ENCODE measurements at regions not wholly inside any gene's neighbourhood (a gene's known extent, or its start where the extent isn't known, plus 50 kb on each side); places are given as distances from the start of the nearest gene placed in this dataset.

DNA sequence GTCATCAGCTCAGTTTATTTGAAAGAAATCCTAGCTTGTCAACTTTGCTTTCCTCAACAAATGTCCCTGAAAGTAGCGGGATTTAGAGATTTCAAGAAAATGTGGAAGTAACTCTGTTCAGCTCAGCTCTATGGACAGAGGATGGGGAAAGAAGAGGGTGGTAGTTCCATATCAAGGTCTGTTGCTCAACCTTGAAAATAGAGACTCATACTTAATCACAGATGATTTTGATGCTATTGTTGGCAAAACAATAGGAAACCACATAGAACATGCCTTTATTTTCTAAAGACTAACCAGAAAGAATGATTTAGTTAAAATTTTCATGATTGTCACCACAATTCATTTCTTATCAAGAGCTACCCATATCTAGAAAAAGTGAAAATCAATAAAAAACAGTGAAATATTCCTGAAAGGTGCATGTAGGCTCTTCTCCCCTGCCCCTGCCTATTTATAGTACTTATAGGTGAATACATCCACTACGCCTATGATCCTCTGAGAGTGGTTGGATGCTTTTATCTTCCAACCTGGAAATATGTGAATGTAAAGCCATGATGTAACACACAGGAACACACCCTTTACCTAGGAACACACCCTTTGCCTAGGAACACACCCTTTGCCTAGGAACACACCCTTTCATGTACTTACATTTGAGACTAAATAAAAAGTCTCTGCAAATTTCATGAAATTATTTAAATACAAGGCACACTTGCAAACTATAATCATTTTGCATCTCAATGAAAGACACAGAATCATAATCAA, 65.8 kb downstream of the ETAA1 start:
- no peak for DNase-seq

DNA sequence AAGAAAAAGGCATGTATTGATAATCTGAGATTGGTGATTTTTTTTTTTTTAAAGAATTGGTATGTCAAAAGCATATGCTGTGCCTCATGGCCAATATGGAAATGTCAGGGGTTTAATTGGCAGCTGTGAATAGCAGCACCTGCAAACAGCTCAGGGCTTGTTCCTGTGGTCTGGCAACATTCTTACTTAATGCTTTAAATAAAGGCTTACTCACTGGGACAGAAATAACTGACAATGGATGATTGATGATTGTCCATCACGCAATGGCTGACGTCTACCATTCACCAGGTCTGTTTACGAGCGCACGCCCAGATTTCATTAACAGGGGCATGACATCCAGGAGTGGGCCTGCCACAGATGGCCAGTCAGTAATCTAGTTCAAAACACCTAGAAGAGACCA, 66.7 kb downstream of the ETAA1 start:
- peak; percentile 38 for DNase-seq

DNA sequence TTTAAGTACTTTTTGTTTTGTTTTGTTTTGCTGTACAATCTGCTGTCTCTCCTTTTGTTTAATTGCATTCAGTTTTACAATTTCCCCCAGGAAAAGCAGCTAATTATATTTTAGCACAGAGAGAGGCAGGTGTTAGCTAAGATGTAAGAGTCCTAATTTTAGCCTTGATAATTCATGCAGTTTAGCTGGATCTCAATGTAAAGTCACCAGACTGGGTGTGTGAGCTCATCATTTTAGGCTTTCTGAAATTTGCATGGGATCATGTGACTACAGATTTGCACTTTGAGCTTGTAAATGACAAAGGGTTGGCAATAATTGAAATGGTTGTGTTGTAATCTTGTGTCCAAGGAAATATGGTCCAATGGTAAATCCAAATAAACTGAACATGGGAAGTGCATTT, 68.5 kb downstream of the ETAA1 start:
- no peak for DNase-seq

DNA sequence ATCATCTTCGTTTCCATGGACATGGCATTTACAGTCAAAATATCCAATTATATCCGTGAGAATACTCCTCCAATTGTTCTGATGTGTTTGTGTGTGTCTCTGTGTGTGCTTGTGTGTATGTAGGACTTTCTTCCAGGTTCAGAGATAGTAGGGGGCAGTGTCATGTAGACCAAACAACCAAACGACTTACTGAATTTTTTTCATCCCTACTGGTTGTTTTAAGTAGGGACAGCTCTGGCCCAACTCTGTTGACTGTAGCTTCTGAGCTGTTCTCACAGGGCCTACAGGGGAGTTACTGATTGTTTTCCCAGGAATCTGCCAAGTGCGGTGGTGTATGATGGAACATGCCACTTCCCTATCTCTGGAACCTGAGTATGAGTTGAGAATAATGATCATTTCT, 69.6 kb downstream of the ETAA1 start:
- DNase-seq, result no peak

DNA sequence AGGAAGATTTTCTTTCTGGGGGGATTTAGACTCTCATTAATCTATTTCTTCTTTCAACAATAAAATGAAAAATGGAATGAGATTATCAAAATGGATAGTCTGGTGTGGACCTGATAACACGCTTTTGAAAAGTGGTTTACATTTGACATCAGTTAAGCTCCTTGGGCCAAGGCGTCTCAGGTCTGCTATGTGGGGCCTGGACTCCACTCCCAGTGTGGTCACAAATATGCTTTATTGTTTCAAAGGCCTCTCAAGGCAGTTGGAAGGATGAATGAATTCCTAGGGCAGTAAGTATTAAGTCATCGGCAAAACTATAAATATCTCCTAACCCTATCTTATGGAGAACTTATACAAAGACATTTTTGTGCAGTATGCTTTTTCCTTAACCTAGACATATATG, 74.5 kb downstream of the ETAA1 start:
- no peak for DNase-seq

DNA sequence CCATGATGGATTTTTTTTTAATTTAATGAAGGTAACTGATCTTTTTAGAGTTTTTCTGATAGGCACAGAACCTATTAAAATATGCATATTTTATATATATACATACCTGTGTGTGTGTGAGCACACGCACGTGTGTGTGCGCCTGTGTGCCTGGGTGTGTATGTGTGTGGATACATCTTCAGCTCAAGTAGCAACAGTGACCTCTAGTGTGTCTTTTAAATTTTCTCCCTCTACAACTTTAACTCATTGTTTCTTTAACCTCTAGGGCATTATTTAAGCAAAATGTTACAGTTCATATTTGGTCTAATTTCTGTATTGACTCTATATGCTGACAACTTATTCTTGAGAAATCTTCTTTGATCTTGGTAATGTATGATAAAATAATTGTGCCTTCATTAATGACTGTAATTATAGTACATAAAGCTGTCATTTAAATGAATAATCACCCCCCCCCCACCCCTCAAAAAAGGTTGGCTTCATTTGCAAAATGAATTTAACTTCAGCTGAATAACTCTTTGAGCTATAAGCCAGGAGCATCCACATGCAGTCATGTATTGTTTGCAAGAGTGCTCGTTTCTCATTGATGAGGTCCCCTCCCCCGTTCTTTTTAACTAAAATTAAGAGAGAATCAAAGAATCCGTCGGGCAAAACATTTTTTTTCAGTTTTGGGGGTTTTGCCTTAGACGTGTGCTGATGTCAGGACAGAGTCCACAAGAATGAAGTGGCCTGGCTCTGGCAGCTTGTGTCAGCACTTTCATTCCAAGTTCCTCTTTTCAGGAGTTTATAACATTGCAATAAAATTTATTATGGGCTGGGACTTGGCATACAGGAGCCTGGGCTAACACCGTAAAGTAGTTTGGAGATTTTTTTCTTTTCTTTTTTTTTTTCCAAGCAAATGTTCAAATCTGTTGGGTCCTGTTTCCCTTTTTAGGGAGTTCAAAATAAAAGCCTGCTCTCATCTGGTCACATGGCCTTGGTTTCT, 80.0 kb downstream of the ETAA1 start:
- DNase-seq, result peak; percentile 46

DNA sequence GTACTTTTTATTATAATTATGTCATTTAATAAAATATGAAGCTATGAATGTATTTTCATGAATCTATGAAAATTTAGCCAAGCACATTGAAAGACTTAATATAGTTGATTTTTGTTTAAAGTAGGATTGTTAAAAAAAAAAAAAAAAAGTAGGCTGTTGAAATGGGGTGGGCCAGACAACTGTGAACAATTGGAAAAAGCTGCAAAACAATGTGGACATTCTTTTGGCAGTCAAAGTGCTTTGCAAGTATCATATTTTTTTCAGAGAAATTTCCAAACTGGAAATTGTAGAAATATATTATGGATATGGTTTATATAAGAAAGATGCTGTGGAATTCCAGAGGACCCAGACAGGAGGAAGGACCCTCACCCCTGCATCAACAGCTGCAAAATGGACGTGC, 82.1 kb downstream of the ETAA1 start:
- DNase-seq, result no peak

DNA sequence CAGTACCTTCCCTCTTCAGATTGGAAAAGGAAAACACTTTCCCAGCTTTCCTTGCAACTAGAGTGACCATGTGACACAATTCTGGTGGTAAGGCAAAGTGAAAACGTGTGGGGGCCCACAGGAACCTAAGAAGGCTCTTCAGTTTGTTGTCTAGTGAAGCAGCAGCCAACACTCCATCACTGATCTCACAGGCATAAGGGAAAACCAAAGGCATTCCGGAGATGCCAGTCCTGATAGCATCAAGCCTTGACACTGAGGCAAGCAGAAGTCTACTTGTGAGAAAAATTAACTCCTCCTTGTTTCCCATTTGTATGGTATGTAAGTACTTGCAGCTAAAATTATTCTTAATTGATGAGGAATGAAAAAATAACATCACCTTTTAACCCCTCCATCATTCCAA, 88.3 kb downstream of the ETAA1 start:
- no peak for DNase-seq

DNA sequence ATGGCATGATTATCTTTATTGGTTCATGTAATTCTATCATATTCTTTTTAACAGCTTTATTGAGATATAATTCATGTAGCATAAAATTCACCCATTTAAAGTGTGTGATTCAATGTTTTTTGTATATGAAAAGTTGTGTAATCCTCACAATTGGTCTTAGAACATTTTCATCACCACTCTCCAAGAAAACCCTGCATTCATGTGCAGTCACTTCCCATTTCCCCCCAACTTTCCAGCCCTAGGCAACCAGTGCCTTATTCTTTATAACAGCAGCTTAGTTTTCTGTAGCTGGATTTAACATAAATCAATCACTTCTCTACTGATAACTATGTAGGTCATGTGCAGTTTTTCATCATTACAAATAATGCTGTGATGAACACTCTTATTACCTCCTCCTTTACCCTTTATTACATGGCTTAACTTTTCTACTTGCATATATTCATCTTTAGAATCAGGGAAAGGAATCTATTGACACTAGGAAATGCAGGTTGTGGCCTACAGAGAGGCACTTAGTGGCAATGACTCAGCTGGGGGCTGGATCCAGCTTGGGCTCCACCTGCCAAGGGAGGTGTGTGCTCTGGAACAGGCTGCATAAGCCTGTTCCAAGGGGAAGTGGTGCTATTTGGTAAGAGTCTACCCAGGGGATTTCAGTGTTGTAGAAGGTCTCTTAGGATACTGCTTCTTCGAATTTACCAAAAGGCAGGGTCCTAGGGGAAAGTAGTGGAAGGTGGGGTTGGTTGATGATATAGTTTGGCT, 89.1 kb downstream of the ETAA1 start:
- no peak for DNase-seq

DNA sequence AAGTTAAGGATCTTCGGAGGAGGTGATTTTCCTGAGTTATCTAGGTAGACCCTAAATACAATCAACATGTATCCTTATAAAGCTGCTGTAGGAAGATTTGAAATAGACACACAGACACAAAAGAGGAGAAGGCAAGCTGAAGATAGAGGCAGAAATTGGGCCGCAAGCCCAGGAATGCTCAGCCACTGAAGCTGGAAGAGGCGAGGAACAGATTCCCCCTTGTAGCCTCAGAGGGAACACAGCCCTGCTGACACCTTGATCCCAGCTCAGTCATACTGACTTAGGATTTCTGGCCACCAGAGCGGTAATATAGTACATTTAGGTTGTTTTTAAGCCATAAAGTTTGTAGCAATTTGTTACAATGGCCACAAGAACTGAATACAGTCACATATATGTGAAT, 90.9 kb downstream of the ETAA1 start:
- DNase-seq, result no peak

DNA sequence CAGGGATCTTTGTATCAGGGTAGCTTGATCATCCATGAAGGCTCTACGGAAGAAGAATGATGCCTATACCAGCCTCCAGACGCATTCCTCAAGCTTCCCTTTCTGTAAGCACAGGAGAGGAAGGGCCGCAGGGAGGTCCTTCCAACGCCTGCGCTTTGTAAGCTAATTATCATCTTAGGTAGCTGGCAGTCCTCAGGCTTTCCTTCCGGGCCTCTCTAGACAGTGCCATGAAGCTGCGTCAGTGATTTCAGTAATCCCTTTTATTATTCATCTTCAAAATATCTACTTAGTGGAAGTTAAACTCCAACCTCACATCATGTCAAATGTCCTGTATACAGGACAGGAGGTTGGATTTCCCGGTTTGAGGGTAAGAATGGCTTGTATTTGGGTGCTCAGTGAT, 92.3 kb downstream of the ETAA1 start:
- no peak for DNase-seq

DNA sequence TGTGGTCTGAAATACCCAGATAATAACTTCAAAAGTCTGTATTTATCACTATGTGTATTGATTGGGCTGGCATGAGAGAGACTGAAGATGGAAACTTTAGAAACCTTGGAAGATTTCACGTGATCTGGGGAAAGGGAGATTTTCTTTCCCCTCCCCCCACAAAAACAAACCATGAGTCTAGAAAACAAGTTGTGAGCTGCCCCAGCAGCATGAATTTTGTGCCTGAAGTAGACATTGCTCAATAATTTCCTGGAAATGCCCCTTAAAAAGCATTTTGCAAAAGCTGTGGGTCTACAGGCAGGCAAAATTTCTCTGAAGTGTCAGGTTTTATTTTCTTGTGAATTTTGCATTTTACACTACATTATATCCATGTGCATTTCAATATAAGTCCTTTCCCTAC, 101.8 kb downstream of the ETAA1 start:
- DNase-seq, result no peak

DNA sequence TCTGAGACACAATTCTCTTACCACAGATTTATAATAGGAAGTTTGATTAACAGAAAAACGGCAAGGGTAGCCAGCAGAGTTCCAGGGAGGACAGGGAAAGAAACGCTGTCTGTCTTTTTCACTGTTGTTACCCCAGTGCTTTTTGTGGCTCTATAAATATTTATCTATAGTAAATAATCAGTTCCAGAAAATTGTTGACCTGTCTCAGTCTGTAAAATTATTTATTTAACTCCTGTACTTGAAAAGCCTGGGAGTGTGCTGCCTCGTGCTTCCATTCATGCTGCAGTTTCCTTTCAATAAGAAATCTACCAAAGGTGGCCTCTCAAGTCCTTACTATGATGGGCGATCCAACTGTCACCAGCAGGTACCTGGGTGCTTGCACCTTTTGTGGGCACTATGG, 102.9 kb downstream of the ETAA1 start:
- no peak for DNase-seq

DNA sequence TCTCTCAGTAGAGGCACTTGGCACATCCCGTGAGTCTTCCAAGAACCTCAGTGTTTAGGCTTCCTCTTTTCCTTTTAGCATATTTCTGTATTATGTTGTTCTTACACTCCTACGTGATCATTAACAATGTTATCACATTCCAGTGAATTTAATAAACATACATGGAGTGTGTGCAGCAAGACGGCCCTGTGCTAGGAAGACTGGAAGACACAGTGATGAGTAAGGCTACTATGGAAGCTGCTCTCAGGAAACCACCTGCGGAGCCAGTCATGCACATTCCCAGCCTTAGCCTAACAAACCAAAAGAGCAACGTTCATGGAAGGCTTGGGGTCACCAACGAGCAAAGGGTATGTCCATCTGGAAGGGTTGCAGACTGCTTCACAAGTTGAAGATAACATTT, 103.4 kb downstream of the ETAA1 start:
- DNase-seq, result no peak

DNA sequence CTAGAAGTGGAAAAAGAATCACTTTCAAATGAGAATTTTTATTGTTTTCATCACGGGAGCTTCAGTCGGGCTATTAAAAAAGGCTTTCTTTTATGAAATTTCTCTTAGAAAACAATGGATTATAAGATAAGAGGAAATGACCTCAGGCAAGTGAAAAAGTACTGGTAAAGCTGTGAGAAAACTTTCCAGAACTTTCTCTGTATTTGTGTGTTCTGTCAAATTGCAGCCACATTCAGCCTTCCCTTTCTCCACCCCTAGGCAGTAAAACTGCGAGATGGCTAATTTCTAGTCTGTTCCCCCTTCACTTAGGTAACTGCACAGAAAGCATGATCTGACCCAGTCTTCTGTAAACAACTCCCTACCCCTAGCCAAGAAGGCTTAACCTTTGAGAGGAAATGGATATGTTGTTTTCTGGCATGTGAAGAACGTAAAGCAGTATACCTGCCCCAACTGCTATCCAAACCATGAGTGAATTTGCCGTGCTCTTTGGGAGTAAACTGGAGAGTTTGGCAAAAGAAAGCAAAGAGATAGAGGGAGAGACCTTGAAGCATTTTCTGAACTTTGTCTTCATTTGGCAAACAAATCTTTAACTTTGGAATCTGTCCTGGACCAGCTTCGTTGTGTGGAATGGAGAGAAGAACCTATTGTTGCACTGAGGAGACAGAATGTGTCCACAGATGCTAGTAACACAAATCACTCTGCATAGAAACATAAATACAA, 105.4 kb downstream of the ETAA1 start:
- no peak for DNase-seq

DNA sequence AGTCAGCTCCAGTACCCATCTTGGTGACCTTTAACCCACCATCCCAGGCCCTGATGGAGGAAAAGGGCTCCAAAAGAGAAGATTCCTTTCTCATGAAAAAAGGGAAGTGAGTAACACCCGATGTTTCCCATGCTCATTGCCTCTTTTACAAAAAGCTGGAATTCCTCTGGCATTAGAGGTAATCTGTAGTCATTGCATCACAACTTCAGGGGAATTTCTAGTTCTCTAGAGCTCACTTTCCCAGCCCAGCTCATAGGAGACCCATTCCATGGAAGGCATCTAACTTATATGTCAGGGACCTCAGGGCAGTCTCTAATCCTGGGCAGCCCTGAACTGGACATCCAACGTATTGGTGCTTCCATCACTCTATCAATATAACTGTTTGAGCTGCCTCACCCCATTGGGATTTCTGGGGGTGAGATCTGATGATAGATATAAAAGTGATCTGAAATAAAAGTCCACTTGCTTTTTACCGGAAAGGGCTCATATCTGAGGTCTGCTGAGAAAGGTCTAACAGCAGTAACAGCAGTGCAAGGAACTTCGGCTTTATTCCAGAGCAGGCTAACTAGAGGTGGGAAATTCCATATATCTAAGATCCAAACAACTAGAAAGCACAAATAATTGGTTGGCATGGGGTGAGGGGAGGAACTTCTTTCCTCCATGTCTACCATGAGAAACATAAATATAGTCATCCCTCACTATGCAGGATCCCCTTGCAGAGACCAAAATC, 106.1 kb downstream of the ETAA1 start:
- no peak for DNase-seq

DNA sequence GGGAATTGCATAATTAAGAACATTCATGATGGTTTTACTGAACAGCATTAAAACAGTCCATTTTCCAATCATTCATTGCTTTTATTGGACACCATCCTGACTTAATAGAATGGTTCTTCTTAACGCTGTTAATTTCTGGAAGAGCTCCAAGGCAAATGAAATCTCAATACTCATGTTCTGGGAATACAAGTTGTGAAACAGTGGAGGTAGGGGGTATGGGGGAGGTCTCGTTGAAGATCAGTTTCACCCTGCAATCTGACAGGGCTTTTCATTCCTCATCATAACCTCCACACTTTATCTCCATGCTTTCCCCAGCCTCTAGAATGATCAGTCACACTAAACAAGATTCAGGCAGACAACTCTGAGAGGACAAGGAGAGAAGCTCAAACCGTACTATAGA, 113.6 kb downstream of the ETAA1 start:
- DNase-seq, result no peak

DNA sequence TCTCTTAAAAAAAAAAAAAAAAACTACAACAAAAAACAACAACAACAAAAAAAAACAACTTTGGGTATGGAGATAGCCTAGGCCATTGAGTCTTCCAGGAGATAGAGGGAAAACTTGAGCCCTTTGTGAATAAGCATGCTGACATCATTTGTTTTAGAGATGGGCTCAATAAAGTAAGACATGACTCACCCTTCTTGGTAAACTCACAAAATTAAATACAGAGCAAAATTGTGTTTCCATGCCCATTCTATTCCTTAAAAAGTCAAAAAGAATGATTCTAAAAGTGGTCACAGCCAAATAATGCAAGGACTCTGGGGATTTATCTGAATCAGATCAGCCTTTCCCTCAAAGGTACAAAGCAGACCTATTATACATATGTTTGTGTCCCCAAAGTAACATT, 117.4 kb downstream of the ETAA1 start:
- no peak for DNase-seq

DNA sequence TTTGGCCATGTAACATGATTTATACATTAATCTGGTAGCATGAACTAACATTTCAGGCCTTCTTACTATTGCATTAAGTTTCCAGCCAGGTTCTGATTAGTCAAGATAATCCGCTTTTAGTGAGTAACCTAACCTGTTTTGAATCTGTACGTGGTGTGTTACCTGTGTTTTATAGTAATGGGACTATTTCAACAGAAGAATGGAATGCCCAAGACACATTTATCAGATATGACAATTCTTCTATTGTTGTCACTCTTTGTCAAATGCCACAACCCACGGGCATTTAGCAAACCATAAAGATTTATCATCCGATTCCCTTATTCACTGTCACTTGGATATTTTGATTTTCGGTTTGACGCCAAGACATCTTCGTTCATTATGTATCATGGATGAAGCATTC, 117.9 kb downstream of the ETAA1 start:
- DNase-seq, result no peak

DNA sequence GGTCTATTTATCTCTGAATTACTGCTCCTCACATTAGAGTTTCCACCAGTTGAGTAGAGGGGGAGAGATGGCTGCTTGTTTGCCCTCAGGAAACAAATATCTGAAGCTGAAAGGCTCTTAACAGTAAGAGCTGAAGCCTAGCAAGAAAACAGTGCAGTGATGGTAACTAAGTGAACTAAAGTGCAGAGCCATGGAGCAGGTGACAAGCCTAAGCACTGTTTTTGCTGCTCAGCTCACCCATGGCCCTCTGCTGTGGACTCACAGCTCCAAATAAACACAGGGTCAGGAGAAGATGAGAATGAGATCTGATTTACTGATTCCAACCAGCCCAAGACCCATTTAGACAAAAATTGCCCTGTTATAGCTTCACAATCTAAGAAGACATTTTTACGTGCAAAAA, 118.4 kb downstream of the ETAA1 start:
- no peak for DNase-seq

DNA sequence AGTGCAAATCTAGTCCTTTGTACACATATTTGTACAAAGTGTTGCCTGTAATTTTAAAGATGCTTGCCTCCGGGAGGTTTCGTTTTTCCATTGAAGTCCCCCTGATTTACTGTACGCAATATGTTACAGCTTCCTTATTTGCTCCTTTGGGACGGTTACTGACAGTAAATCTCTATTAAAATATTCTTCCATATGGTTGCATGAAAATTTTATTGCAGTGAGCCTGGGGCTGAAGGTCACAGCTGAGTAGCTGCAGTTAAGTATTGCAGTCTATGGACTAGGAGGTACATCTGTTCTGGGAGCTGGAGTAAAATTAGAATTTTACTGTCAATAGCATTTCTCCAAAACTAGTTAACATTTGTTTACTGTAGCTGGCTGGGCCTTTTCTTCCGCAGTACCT, 119.2 kb downstream of the ETAA1 start:
- DNase-seq, result peak; percentile 88

DNA sequence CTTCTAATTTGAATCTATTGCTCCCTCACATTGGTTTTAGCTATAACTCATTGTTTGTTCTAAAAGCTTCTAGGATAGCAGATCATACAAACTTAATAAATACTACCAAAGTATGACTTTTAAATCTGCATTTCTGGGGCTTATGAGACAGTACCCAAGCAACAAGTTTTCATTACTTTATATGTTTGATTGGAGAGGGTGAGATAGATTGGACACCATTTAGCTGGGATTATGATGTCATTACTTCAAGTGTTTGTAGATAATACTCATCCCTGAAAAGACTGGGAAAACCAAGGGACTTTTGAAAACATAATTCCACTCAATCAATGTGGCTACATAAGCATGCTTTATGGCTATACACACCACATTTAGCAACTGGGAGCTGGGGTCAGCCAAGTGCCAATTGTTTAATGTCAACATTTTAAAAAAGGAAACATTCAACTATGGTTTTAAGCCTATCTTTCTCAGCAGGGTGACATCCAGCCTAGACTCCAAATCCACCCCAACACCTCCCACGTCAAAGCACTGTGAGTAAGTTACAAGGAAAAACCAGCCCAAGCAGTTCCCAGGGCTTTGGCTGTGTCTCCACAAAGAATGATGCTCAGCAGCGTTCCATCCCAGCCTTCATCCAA, 119.9 kb downstream of the ETAA1 start:
- DNase-seq, result no peak
